Ovary (tissue), 3 donors: ENCODE measurements at regions not wholly inside any gene's neighbourhood (a gene's known extent, or its start where the extent isn't known, plus 50 kb on each side); places are given as distances from the start of the nearest gene placed in this dataset.

Source experiments
- CTCF ChIP-seq, 3 donors: fragments of 450-650 bp in 2 of 3; fragments of 200-600 bp in 1 of 3; IDR thresholded peaks; one replicate each; pipeline versions ENCODE4 v1.5.1 to v1.8.0; 2016 to 2022; ENCODE audit warnings: antibody characterized with exemption in 3 of 3, mild to moderate bottlenecking in 1 of 3
- EP300 ChIP-seq: sonication (generic); formaldehyde crosslinking; IDR thresholded peaks from one replicate; pipeline ENCODE4 v1.6.1; 2017; ENCODE audit warnings: antibody characterized with exemption
- POLR2A ChIP-seq: fragments of 450-650 bp; IDR thresholded peaks from one replicate; pipeline ENCODE4 v1.6.1; 2017; ENCODE audit warnings: antibody characterized with exemption, mild to moderate bottlenecking, moderate library complexity
- donor health status: DM: no; HTN: no; CAD: no.

- TF ChIP-seq POLR2A (no peak), CTCF (IDR thresholded peaks at IDR 0.05) (no peak), EP300 (no peak)
Measured at GRCh38 chr6:47391675-47392074, 82.0 kb upstream of the TNFRSF21 start.
